IMR-90 (cell line): ENCODE measurements at regions not wholly inside any gene's neighbourhood (a gene's known extent, or its start where the extent isn't known, plus 50 kb on each side); places are given as distances from the start of the nearest gene placed in this dataset.
A peak's percentile ranks its signal among the peaks of the same experiment; 100 is the strongest.

Experiments used
- ATAC-seq: fragments of 200-7000 bp; cut with Tn5 transposase; 2 replicates; pipeline ENCODE4 v1.9.1; 2020; ENCODE audit warnings: low read depth, mild to moderate bottlenecking, moderate library complexity
- BruUV-seq: library from RNA; stranded (reverse); fragments of 400-500 nt; replicated peaks from 2 replicates; lab custom pipeline; 2021; lab: Mats Ljungman, UMichigan
- CTCF ChIA-PET: fragments of 300-600 bp; formaldehyde crosslinking; extraction: SDS; loops from one replicate; lab custom pipeline; 2021; ENCODE audit warnings: antibody characterized with exemption; lab: Yijun Ruan, JAX
- POLR2A ChIA-PET: fragments of 300-600 bp; sonication (Branson Sonifier 250); formaldehyde crosslinking; loops from one replicate; lab custom pipeline; 2022; ENCODE audit warnings: antibody characterized with exemption; ENCODE audit not compliant: unreplicated experiment; lab: Charles Lee
- DNase-seq: peaks from one replicate; pipeline ENCODE4 v3.0.0; 2013
- H2AFZ ChIP-seq: replicated peaks from 2 replicates; pipeline ENCODE3; 2013; ENCODE audit warnings: low read length, mild to moderate bottlenecking; ENCODE audit not compliant: poor library complexity
- H2AK5ac ChIP-seq: 2 replicates; pipeline ENCODE4 v1.6.1; 2013; ENCODE audit warnings: low read depth, low read length, inconsistent platforms
- H2AK9ac ChIP-seq: replicated peaks from 2 replicates; pipeline ENCODE3; 2013; ENCODE audit warnings: mild to moderate bottlenecking, low read depth, low read length, moderate library complexity; ENCODE audit not compliant: poor library complexity
- H2BK120ac ChIP-seq: 2 replicates; pipeline ENCODE4 v1.6.1; 2013; ENCODE audit warnings: low read depth, low read length, inconsistent platforms
- H2BK15ac ChIP-seq: 3 replicates; pipeline ENCODE4 v1.6.1; 2013; ENCODE audit warnings: low read depth, low read length, inconsistent platforms
- H2BK20ac ChIP-seq: 2 replicates; pipeline ENCODE4 v1.6.1; 2013; ENCODE audit warnings: low read depth, mild to moderate bottlenecking, inconsistent platforms, low read length, moderate library complexity
- H2BK5ac ChIP-seq: 2 replicates; pipeline ENCODE4 v1.6.1; 2013; ENCODE audit warnings: mild to moderate bottlenecking, low read depth, low read length, inconsistent platforms; ENCODE audit not compliant: poor library complexity, severe bottlenecking
- H3K14ac ChIP-seq: replicated peaks from 2 replicates; pipeline ENCODE4 v1.6.1; 2013; ENCODE audit warnings: low read depth, low read length, inconsistent platforms
- H3K18ac ChIP-seq: 2 replicates; pipeline ENCODE4 v1.6.1; 2013; ENCODE audit warnings: low read depth, low read length, control low read depth
- H3K23ac ChIP-seq: 2 replicates; pipeline ENCODE4 v1.6.1; 2013; ENCODE audit warnings: low read depth, low read length, inconsistent platforms
- H3K27ac ChIP-seq: 2 replicates; pipeline ENCODE4 v1.5.1; 2013; ENCODE audit warnings: mild to moderate bottlenecking, control low read depth, low read length; ENCODE audit not compliant: insufficient read depth
- H3K27me3 ChIP-seq: 2 replicates; pipeline ENCODE4 v1.6.1; 2013; ENCODE audit warnings: low read length; ENCODE audit not compliant: control insufficient read depth, insufficient read depth
- H3K36me3 ChIP-seq: 2 replicates; pipeline ENCODE4 v1.6.1; 2013; ENCODE audit warnings: low read length, mixed read lengths; ENCODE audit not compliant: control insufficient read depth, insufficient read depth
- H3K4ac ChIP-seq: 2 replicates; pipeline ENCODE4 v1.6.1; 2013; ENCODE audit warnings: low read depth, low read length, inconsistent platforms
- H3K4me1 ChIP-seq: 2 replicates; pipeline ENCODE4 v1.6.1; 2013; ENCODE audit warnings: low read length, mixed read lengths; ENCODE audit not compliant: control insufficient read depth, insufficient read depth
- H3K4me2 ChIP-seq: 2 replicates; pipeline ENCODE4 v1.6.1; 2013; ENCODE audit warnings: low read depth, mild to moderate bottlenecking, control low read depth, low read length, moderate library complexity
- H3K4me3 ChIP-seq: 2 replicates; pipeline ENCODE4 v1.5.1; 2013; ENCODE audit warnings: low read depth, mild to moderate bottlenecking, control low read depth, low read length, moderate library complexity; ENCODE audit not compliant: insufficient read depth
- H3K56ac ChIP-seq: 2 replicates; pipeline ENCODE4 v1.6.1; 2013; ENCODE audit warnings: low read length, inconsistent platforms; ENCODE audit not compliant: insufficient read depth; ENCODE audit errors: extremely low read depth
- H3K79me1 ChIP-seq, 2 experiments: 2 replicates each; pipeline ENCODE4 v1.6.1; 2013; ENCODE audit warnings: low read length in 2 of 2, inconsistent platforms in 1 of 2, low read depth in 1 of 2
- H3K9ac ChIP-seq: 2 replicates; pipeline ENCODE4 v1.6.1; 2013; ENCODE audit warnings: low read depth, low read length, control low read depth
- H3K9me1 ChIP-seq: 2 replicates; pipeline ENCODE4 v1.6.1; 2013; ENCODE audit warnings: low read length, inconsistent platforms; ENCODE audit not compliant: insufficient read depth
- H3K9me3 ChIP-seq: 2 replicates; pipeline ENCODE4 v1.6.1; 2013; ENCODE audit warnings: low read length; ENCODE audit not compliant: control insufficient read depth, insufficient read depth
- H4K20me1 ChIP-seq: 2 replicates; pipeline ENCODE4 v1.6.1; 2013; ENCODE audit warnings: low read length, inconsistent platforms; ENCODE audit not compliant: insufficient read depth
- H4K5ac ChIP-seq: 2 replicates; pipeline ENCODE4 v1.6.1; 2013; ENCODE audit warnings: mild to moderate bottlenecking, low read depth, low read length, control low read depth
- H4K8ac ChIP-seq, 2 experiments: 2 replicates each; pipeline ENCODE4 v1.6.1; 2013; ENCODE audit warnings: low read depth in 2 of 2, low read length in 2 of 2, control low read depth in 1 of 2, inconsistent platforms in 1 of 2
- H4K91ac ChIP-seq: 2 replicates; pipeline ENCODE4 v1.6.1; 2013; ENCODE audit warnings: low read depth, low read length, inconsistent platforms; ENCODE audit not compliant: insufficient read depth
- BHLHE40 ChIP-seq: fragments of 150-350 bp; IDR thresholded peaks from 2 replicates; pipeline ENCODE4 v1.6.1; 2016; ENCODE audit warnings: mild to moderate bottlenecking, low read depth, low read length
- CHD1 ChIP-seq: IDR thresholded peaks from 2 replicates; pipeline ENCODE4 v1.6.1; 2012; ENCODE audit warnings: low read depth, low read length, improper control_type of control experiment
- FOS ChIP-seq: fragments of 150-350 bp; IDR thresholded peaks from 2 replicates; pipeline ENCODE4 v1.6.1; 2016; ENCODE audit warnings: low read depth, low read length
- MAFK ChIP-seq: IDR thresholded peaks from 2 replicates; pipeline ENCODE4 v1.6.1; 2012; ENCODE audit warnings: low read depth, low read length, improper control_type of control experiment
- MAZ ChIP-seq: IDR thresholded peaks from 2 replicates; pipeline ENCODE4 v1.6.1; 2012; ENCODE audit warnings: low read depth, mild to moderate bottlenecking, low read length, improper control_type of control experiment, moderate library complexity, borderline replicate concordance
- MXI1 ChIP-seq: IDR thresholded peaks from 2 replicates; pipeline ENCODE4 v1.6.1; 2012; ENCODE audit warnings: low read depth, mild to moderate bottlenecking, low read length, moderate library complexity, borderline replicate concordance
- NFE2L2 ChIP-seq: fragments of 150-350 bp; IDR thresholded peaks from 2 replicates; pipeline ENCODE4 v1.6.1; 2016; ENCODE audit warnings: low read depth, mild to moderate bottlenecking, low read length
- POLR2A ChIP-seq: IDR thresholded peaks from 2 replicates; pipeline ENCODE4 v1.6.1; 2012; ENCODE audit warnings: mild to moderate bottlenecking, low read depth, low read length
- RAD21 ChIP-seq: IDR thresholded peaks from 2 replicates; pipeline ENCODE4 v1.6.1; 2012; ENCODE audit warnings: low read length, improper control_type of control experiment
- RCOR1 ChIP-seq: IDR thresholded peaks from 2 replicates; pipeline ENCODE4 v1.6.1; 2012; ENCODE audit warnings: mild to moderate bottlenecking, low read length, improper control_type of control experiment; ENCODE audit not compliant: insufficient replicate concordance
- RFX5 ChIP-seq: IDR thresholded peaks from 2 replicates; pipeline ENCODE4 v1.8.0; 2012; ENCODE audit warnings: low read depth, mild to moderate bottlenecking, low read length, moderate library complexity
- SMC3 ChIP-seq: fragments of 150-350 bp; IDR thresholded peaks from 2 replicates; pipeline ENCODE4 v1.6.1; 2016; ENCODE audit warnings: low read depth, mild to moderate bottlenecking, antibody characterized with exemption, low read length, moderate library complexity
- dilution Hi-C: fragments of 300-500 bp; cut with HindIII; formaldehyde crosslinking; loops from one replicate; pipeline ENCODE4 v1.14.3; 2018; ENCODE audit warnings: low sequenced_read_pairs; ENCODE audit not compliant: unreplicated experiment
- in situ Hi-C: fragments of 300-500 bp; cut with MboI; formaldehyde crosslinking; loops from 3 replicates; pipeline ENCODE4 v1.14.3; 2019; ENCODE audit warnings: low sequenced_read_pairs, inconsistent platforms, mixed read lengths
- intact Hi-C: fragments of 100-400 bp; cut with micrococcal nuclease; formaldehyde crosslinking; loops from 2 replicates; pipeline ENCODE4 v1.10.0; 2022
- TF ChIP-seq, protein P1 (sequence below): fragments of 150-350 bp; IDR thresholded peaks from 2 replicates; pipeline ENCODE4 v1.6.1; 2016; ENCODE audit warnings: low read depth, mild to moderate bottlenecking, low read length, moderate library complexity, borderline replicate concordance
- TF ChIP-seq, protein P2 (sequence below): fragments of 150-350 bp; IDR thresholded peaks from 2 replicates; pipeline ENCODE4 v1.6.1; 2017; ENCODE audit warnings: mild to moderate bottlenecking, antibody characterized with exemption, low read length, low read depth
- TF ChIP-seq, protein P3 (sequence below): conservative IDR thresholded peaks from 2 replicates; pipeline ENCODE4 v1.5.1; 2012; ENCODE audit warnings: mild to moderate bottlenecking, low read depth, low read length, improper control_type of control experiment

DNA sequence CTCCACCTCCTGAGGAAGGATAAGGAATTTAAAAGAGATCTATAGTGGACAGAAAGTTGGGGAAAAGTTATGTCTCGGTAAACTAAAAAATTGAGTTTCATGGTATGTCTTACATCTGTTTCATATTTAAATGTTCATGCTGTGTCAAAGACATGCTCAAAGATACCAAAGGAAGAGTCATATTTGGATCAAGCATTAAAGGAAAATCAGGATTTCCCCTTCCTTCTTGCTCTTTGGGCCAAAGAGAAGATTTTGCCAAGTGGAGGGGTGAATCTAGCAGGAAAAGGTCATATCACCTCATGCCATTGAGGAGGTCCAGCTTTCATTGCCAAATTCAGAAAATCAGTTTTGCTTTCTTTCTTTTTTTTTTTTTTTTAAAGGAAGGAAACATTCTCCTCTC is 192.4 kb downstream of the OGFRL1 start (continued):
- TF ChIP-seq, protein P1, sequence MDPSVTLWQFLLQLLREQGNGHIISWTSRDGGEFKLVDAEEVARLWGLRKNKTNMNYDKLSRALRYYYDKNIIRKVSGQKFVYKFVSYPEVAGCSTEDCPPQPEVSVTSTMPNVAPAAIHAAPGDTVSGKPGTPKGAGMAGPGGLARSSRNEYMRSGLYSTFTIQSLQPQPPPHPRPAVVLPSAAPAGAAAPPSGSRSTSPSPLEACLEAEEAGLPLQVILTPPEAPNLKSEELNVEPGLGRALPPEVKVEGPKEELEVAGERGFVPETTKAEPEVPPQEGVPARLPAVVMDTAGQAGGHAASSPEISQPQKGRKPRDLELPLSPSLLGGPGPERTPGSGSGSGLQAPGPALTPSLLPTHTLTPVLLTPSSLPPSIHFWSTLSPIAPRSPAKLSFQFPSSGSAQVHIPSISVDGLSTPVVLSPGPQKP, result no peak

GRCh38 chr6:71481801-71482200 is 193.2 kb downstream of the OGFRL1 start:
- H3K9me1 ChIP-seq, result peaks cover 12% of the 10 kb centered on the region
- ChIA-PET CTCF (interaction anchor here (1.5 kb wide), 1 partner anchor 27 kb away, joined by 3 read pairs; no protein-coding TSS in a partner anchor), POLR2A (no interaction called here)
- TF ChIP-seq BHLHE40 (no peak), RFX5 (no peak), MAFK (no peak), MAZ (no peak), NFE2L2 (no peak), FOS (no peak), RAD21 (no peak), MXI1 (no peak), POLR2A (no peak), CHD1 (no peak), RCOR1 (no peak), SMC3 (no peak)
- TF ChIP-seq, protein P2, sequence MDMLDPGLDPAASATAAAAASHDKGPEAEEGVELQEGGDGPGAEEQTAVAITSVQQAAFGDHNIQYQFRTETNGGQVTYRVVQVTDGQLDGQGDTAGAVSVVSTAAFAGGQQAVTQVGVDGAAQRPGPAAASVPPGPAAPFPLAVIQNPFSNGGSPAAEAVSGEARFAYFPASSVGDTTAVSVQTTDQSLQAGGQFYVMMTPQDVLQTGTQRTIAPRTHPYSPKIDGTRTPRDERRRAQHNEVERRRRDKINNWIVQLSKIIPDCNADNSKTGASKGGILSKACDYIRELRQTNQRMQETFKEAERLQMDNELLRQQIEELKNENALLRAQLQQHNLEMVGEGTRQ, result no peak
- TF ChIP-seq, protein P3, sequence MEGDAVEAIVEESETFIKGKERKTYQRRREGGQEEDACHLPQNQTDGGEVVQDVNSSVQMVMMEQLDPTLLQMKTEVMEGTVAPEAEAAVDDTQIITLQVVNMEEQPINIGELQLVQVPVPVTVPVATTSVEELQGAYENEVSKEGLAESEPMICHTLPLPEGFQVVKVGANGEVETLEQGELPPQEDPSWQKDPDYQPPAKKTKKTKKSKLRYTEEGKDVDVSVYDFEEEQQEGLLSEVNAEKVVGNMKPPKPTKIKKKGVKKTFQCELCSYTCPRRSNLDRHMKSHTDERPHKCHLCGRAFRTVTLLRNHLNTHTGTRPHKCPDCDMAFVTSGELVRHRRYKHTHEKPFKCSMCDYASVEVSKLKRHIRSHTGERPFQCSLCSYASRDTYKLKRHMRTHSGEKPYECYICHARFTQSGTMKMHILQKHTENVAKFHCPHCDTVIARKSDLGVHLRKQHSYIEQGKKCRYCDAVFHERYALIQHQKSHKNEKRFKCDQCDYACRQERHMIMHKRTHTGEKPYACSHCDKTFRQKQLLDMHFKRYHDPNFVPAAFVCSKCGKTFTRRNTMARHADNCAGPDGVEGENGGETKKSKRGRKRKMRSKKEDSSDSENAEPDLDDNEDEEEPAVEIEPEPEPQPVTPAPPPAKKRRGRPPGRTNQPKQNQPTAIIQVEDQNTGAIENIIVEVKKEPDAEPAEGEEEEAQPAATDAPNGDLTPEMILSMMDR, result no peak
- peaks cover 7% of the 10 kb centered on the region; the same call in 1 of the 2 replicates for H3K4me1 ChIP-seq
- H4K20me1 ChIP-seq, result no peaks in the 10 kb centered on the region
- 0 out of 2 replicates have a peak overlapping the region, but pooled peaks have one; percentile 29 for H4K91ac ChIP-seq
- peak overlapping the region; percentile 85 for H2BK20ac ChIP-seq
- H2BK5ac ChIP-seq, result no peak overlapping the region
- H4K8ac ChIP-seq, result peak overlapping the region in 1 of 2 experiments; percentile 2; a peak in 1 of 4 replicates
- no TSS peak for BruUV-seq
- no peak for ATAC-seq
- H3K27me3 ChIP-seq, result no peaks in the 10 kb centered on the region
- DNase-seq, result no peak
- in situ Hi-C loops (no loop called here), intact Hi-C loops (no loop called here), dilution Hi-C loops (no loop called here)
- no peak overlapping the region for H2AK9ac ChIP-seq
- peak overlapping the region; percentile 51 for H2AK5ac ChIP-seq
- no peaks in the 10 kb centered on the region for H3K9me3 ChIP-seq
- no peak overlapping the region for H3K4me2 ChIP-seq
- peak overlapping the region; percentile 20; the same call in 1 of the 2 replicates for H4K5ac ChIP-seq
- H3K4ac ChIP-seq, result peak overlapping the region; percentile 46
- peak overlapping the region; percentile 71 for H3K14ac ChIP-seq
- no peak overlapping the region for H2AFZ ChIP-seq
- peak overlapping the region; percentile 75; the same call in 1 of the 3 replicates for H2BK15ac ChIP-seq
- no peaks in the 10 kb centered on the region for H3K36me3 ChIP-seq
- no peak overlapping the region for H3K27ac ChIP-seq
- H3K4me3 ChIP-seq, result no peak overlapping the region
- H3K9ac ChIP-seq, result no peak overlapping the region
- H2BK120ac ChIP-seq, result peak overlapping the region; percentile 78
- 0 out of 4 replicates have a peak, but pooled peaks cover 0 to 4% of the 10 kb centered on the region in 2 experiments for H3K79me1 ChIP-seq
- peak overlapping the region; percentile 55; the same call in 1 of the 2 replicates for H3K23ac ChIP-seq
- no peak overlapping the region for H3K18ac ChIP-seq
- no peak overlapping the region for H3K56ac ChIP-seq
